ENCODE measurements at regions not wholly inside any gene's neighbourhood (a gene's known extent, or its start where the extent isn't known, plus 50 kb on each side); places are given as distances from the start of the nearest gene placed in this dataset.

DNA sequence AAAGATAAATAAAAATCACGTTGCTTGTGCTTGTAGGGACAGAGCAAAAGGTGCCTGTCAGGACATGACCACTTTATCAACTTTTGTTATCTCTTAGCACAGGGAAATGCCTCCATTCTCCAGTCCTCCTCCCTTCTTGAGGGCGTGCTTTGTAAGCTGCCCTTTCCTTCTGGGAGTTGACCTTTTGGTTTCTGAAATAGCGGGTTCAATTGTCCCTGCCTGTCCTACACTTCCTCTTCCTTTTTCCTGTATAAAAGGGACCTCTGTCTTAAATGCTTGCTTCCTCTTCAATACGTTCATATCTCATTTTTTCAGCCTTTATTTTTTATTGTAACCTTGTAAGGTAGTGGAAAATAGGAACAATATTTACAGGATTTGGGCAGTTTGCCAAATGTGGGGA, 153.5 kb downstream of the SH3BGRL start:
- WGBS (ENCODE audit: insufficient coverage, insufficient replicate concordance, low lambda C conversion rate, missing lambda C conversion rate): 11% methylated on average over 4 of the region's 4 CpGs
- SMC1A ChIA-PET (ENCODE audit: uncharacterized antibody, unreplicated experiment): no interaction called here
- H2AFZ ChIP-seq (ENCODE audit: control insufficient read depth, low read depth, low read length): no peak overlapping the region
- no TSS peak for BruUV-seq (replicated peaks)
- ATAC-seq (no peak), FAIRE-seq (no peak), DNase-seq (ENCODE audit: low read depth, low spot score) (no peak)
- no peak overlapping the region for H3K4me3 ChIP-seq
- CTCF ChIA-PET: no interaction called here
- no peaks in the 10 kb centered on the region for H4K20me1 ChIP-seq (ENCODE audit: control insufficient read depth, insufficient read depth)
- H3K36me3 ChIP-seq (ENCODE audit: control insufficient read depth in 2 of 2, insufficient read depth in 2 of 2, low read length in 1 of 2): no peaks in the 10 kb centered on the region
- no peaks in the 10 kb centered on the region for H3K27me3 ChIP-seq (replicated peaks in 1 of 2; ENCODE audit: control insufficient read depth in 2 of 2, insufficient read depth in 2 of 2, low read length in 1 of 2)
- in situ Hi-C loops (cut with MboI) (no loop called here), intact Hi-C loops (cut with micrococcal nuclease; ENCODE audit: unreplicated experiment) (no loop called here)
- H3K9me3 ChIP-seq (replicated peaks; ENCODE audit: control insufficient read depth, insufficient read depth, low read length): no peaks in the 10 kb centered on the region
- TF ChIP-seq, protein P1, sequence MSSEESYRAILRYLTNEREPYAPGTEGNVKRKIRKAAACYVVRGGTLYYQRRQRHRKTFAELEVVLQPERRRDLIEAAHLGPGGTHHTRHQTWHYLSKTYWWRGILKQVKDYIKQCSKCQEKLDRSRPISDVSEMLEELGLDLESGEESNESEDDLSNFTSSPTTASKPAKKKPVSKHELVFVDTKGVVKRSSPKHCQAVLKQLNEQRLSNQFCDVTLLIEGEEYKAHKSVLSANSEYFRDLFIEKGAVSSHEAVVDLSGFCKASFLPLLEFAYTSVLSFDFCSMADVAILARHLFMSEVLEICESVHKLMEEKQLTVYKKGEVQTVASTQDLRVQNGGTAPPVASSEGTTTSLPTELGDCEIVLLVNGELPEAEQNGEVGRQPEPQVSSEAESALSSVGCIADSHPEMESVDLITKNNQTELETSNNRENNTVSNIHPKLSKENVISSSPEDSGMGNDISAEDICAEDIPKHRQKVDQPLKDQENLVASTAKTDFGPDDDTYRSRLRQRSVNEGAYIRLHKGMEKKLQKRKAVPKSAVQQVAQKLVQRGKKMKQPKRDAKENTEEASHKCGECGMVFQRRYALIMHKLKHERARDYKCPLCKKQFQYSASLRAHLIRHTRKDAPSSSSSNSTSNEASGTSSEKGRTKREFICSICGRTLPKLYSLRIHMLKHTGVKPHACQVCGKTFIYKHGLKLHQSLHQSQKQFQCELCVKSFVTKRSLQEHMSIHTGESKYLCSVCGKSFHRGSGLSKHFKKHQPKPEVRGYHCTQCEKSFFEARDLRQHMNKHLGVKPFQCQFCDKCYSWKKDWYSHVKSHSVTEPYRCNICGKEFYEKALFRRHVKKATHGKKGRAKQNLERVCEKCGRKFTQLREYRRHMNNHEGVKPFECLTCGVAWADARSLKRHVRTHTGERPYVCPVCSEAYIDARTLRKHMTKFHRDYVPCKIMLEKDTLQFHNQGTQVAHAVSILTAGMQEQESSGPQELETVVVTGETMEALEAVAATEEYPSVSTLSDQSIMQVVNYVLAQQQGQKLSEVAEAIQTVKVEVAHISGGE (CRISPR knock-in tag; IDR thresholded peaks at IDR 0.05): no peak
- TF ChIP-seq, protein P2, sequence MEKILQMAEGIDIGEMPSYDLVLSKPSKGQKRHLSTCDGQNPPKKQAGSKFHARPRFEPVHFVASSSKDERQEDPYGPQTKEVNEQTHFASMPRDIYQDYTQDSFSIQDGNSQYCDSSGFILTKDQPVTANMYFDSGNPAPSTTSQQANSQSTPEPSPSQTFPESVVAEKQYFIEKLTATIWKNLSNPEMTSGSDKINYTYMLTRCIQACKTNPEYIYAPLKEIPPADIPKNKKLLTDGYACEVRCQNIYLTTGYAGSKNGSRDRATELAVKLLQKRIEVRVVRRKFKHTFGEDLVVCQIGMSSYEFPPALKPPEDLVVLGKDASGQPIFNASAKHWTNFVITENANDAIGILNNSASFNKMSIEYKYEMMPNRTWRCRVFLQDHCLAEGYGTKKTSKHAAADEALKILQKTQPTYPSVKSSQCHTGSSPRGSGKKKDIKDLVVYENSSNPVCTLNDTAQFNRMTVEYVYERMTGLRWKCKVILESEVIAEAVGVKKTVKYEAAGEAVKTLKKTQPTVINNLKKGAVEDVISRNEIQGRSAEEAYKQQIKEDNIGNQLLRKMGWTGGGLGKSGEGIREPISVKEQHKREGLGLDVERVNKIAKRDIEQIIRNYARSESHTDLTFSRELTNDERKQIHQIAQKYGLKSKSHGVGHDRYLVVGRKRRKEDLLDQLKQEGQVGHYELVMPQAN (conservative IDR thresholded peaks at IDR 0.05): no peak
- TF ChIP-seq YY1 (IDR thresholded peaks at IDR 0.05; ENCODE audit: low read depth, low read length) (no peak), RCOR1 (conservative IDR thresholded peaks at IDR 0.05; ENCODE audit: low read depth, low read length) (no peak), DPF2 (IDR thresholded peaks at IDR 0.05) (no peak), MXI1 (IDR thresholded peaks at IDR 0.05; ENCODE audit: low read depth, low read length) (no peak), SMC3 (IDR thresholded peaks at IDR 0.05; ENCODE audit: borderline replicate concordance, low read length) (no peak), ZNF217 (IDR thresholded peaks at IDR 0.05) (no peak), SUZ12 (IDR thresholded peaks at IDR 0.05; ENCODE audit: unreplicated experiment) (no peak), POLR2AphosphoS5 (IDR thresholded peaks at IDR 0.05; ENCODE audit: low read length) (no peak), BMI1 (IDR thresholded peaks at IDR 0.05; ENCODE audit: borderline replicate concordance) (no peak), TCF7 (IDR thresholded peaks at IDR 0.05; ENCODE audit: borderline replicate concordance) (no peak), TCF3 (IDR thresholded peaks at IDR 0.05; ENCODE audit: borderline replicate concordance, insufficient read depth, low read depth, low read length) (no peak)
- TF ChIP-seq, protein P3, sequence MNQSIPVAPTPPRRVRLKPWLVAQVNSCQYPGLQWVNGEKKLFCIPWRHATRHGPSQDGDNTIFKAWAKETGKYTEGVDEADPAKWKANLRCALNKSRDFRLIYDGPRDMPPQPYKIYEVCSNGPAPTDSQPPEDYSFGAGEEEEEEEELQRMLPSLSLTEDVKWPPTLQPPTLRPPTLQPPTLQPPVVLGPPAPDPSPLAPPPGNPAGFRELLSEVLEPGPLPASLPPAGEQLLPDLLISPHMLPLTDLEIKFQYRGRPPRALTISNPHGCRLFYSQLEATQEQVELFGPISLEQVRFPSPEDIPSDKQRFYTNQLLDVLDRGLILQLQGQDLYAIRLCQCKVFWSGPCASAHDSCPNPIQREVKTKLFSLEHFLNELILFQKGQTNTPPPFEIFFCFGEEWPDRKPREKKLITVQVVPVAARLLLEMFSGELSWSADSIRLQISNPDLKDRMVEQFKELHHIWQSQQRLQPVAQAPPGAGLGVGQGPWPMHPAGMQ (IDR thresholded peaks at IDR 0.05; ENCODE audit: borderline replicate concordance): no peak
- H3K27ac ChIP-seq (ENCODE audit: control insufficient read depth, insufficient read depth): no peak overlapping the region
- H3K4me1 ChIP-seq (ENCODE audit: control insufficient read depth, insufficient read depth, low read length): no peaks in the 10 kb centered on the region
- POLR2A ChIA-PET: no interaction called here
- no peak overlapping the region for H3K4me2 ChIP-seq (ENCODE audit: control insufficient read depth, insufficient read depth)
- no peaks in the 10 kb centered on the region for H3K79me2 ChIP-seq (ENCODE audit: control insufficient read depth, insufficient read depth, low read length)
- RAD21 ChIA-PET (ENCODE audit: unreplicated experiment): no interaction called here
- H3K9ac ChIP-seq (ENCODE audit: control insufficient read depth, insufficient read depth, low read length): no peak overlapping the region
